MV-4-11 (cell line): ENCODE measurements at regions not wholly inside any gene's neighbourhood (a gene's known extent, or its start where the extent isn't known, plus 50 kb on each side); places are given as distances from the start of the nearest gene placed in this dataset.
"Not testable (repeated sequence)": the region's sequence is repeated elsewhere in the genome, so short reads cannot be mapped to it uniquely, and the experiment has no call there.

Experiments
- DNase-seq: peaks from one replicate; lab custom pipeline; 2025; lab: John Stamatoyannopoulos, UW

DNA sequence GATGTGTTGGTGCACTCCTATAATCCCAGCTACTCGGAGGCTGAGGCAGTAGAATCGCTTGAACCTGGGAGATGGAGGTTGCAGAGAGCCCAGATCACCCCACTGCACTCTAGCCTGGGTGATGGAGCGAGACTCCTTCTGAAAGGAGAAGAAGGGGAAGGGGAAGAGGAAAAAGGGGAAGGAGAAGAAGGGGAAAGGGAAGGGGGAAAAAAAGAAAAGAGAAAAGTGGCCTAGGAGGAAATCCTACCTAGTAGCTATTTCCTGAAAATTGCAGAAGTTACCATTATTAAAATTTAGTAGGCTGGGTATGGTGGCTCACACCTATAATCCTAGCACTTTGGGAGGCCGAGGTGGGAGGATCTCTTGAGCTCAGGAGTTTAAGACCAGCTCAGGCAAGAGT, 67.4 kb downstream of the ARRDC3 start:
- DNase-seq = peak; percentile 53

DNA sequence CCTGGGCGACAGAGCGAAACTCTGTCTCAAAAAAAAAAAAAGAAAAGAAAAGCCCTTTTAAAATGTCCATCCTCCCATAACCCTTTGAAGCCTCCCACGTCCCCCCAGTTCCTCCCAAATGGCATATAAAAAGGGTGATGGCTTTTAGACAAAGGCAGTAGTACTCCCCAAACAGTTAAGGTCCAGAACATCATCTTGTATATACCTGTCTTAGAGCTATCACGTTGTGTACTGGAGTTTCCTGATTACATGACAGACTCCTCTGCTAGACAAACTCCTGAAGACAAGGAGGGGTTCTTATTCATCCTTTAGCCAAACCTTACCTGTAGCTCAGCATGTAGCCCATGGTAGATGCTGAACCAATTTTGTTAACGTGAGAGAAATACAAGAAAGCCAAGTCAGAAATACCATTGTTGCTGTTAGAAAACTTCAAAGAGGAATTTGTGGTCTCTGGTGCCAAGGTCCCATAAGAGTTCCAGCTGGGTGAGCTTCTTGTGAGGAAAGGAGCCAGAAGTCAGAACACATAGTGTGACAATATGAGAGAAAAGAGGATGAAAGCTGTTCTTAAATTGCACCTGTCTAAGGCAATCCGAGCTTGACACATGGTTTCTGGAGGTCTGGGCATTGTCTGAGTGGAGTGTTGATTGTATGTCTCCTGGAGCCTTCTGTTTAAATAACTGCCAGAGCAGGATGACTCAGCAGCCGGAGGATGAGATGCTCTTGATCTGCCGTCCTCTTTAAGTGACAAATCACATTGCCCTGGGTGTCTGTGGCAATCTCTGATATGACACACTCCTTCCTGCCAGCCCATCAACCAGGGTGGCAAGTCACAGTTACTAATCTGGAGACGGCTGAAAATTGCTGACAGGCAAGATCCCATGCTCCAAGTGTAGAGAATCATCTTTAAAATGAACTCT, 69.1 kb downstream of the ARRDC3 start:
- DNase-seq = peak; percentile 98

DNA sequence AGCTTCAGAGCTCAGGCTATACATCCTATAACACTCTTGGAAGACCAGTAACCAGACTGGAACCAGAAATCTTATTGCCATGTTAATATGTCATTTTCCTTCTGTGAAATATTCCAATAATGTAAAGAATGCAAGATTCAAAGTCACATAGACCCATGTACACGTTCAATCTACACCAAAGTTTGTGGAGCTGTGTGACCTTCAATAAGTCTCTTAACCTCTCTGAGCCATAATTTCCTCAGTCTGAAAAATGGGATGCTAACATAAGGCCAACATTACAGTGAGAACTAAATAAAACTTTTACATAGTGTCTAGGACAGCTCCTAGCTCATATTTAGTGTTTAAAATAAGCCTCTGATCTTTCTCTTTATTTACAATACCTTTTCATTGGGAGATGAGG, 70.4 kb downstream of the ARRDC3 start:
- no peak for DNase-seq

DNA sequence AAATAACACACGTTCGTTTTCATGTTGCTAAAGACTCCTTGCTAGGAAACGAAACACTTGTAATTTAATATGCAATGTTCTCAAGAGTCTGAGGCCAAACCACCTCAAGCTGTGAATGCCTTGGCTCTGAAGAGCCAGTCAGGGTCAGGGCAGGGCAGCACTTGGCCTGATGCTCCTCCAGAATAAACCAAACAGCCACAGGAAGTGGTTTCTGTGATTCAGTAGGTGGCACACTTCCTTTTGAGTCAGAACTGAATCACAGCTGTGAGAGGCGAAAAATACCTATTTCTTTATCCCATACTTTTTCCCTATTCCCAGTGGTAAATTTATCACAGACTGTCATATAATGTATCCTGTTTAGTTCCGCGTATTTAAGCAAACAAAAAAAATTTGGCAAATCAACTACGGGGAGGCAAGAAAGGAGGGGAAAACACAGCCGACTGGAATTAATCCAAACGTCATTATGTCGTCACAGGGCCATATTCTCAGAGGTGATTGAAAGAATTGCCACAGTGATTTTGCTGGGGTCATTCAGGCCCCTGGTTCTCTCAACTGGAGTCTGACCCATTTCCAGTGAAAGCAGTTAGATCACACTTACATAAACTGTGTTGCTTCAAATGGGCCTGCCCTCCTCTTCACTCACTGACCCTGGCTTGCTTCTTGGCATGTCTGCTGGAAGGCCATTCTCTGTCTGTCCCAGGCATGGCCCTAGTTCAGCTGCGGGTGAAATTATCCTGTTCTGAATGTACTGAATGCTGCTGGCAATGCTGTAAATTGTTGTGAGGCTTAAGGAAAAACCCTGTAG, 71.2 kb downstream of the ARRDC3 start:
- DNase-seq = peak; percentile 89

DNA sequence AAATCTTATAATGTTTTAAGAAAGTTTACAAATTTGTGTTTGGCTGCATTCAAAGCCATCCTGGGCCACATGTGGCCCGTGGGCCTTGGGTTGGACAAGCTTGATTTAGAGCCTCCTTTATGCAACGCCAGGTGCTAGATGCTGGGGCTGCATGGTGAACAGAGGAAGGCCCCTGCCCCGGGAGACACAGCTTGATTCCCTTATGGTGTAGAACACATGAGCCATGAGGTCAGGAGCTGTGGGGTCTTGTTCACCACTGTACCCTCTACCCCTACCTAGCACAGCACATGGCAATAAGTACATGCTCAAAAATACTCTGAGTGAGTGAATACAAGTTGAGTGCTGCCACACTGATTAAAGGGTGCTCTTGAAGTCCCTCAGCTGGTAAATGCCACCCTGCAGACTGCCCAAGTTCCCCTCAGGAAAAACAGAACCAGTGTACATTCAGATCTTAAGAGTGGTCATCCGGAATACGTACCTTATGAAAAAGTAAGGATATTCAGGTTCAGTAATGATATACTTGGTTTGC, 71.9 kb downstream of the ARRDC3 start:
- DNase-seq = no peak

DNA sequence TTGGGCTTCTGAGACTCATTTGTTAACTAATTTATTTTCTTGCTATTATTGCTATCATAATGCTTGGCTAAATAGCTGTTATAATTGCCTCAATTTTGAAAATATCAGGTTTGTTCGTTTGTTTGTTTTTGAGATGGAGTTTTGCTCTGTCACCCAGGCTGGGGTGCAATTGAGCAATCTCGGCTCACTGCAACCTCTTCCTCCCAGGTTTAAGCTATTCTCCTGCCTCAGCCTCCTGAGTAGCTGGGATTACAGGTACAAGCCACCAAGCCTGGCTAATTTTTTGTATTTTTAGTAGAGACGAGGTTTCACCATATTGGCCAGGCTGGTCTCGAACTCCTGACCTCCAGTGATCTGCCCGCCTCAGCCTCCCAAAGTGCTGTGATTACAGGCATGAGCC, 75.0 kb downstream of the ARRDC3 start:
- DNase-seq = not testable (repeated sequence)

DNA sequence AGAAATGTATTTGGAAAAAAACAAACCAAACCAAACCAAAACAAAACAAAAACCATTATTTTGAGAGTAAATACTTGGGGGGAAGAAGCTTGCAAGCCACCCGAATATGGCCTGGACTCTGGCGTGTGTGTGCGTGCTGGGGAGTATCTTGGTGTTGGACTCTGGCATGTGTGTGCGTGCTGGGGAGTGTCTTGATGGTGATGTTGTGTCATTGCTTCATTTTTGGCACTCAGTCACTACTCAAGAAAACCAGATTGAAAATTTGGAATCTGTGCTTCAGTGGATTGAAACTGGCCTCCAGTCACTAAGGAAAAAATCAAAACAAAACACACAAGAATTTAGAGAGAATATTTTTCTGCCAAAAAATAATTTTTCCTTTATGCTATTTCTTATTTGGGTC, 76.1 kb downstream of the ARRDC3 start:
- no peak for DNase-seq

DNA sequence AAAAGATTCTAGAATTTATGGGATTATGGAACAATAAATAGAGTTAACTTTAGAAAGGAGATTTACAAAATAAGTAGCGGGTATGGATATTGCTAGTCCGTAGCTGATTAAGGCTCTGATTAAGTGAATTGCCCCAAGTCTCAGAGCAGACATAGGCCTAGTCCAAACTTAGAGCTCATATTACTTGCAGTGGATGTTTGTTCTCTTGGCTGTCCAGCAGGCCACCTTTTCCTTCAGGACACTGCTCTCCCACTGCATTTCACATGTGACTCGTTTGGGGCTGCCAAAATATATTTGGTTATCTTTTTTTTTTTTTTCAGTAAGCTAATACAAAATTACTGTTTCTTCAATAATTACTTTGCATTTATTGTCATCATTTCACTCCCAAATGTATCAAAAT, 76.6 kb downstream of the ARRDC3 start:
- DNase-seq = no peak

DNA sequence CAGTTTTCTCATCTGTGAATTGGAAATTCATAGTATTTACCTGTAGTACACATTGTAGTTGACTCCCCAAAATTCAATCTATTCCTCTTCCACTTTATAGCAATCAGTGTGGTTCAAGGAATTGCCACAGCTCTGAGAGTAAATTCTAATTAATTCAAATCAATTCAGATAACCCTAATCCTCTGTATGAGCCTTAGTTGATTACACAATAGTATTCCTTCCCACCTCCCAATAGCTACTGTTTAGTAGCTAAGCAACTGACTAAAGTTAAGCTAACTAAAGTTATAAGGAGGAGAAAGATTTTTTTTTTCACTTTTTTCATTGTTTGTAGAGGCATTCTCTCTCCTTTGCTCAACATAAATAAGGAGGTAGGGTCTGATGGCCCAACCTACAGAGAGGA, 77.5 kb downstream of the ARRDC3 start:
- DNase-seq = no peak

DNA sequence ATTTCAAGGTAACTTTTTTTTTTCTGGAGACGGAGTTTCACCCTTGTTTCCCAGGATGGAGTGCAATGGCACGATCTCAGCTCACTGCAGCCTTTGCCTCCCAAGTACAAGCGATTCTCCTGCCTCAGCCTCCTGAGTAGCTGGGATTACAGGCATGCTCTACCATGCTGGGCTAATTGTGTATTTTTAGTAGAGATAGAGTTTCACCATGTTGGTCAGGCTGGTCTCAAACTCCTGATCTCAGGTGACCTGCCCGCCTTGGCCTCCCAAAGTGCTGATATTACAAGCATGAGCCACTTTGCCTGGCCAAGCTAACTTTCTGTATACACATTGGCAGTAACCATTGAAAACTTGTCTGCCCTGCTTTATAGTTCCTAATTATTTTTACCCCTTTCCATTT, 79.1 kb downstream of the ARRDC3 start:
- DNase-seq = not testable (repeated sequence)

DNA sequence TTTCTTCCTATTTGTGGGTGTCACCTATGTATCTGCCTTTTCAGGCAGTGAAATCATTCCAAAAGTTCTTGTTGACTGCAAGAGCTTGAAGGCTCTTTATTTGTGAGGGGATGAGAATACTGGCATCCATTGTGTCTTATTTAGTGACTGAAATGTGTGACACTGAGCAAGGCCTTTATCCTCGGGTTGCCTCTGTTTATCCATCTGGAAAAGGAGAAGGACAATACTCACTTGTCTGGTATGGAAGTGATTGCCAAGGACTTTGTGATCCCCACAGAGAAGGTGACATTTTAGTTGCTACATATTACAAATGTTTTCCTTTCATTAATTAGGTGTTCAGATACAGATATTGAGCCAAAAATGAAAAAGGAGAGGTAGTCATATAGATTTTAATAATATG, 80.2 kb downstream of the ARRDC3 start:
- no peak for DNase-seq

DNA sequence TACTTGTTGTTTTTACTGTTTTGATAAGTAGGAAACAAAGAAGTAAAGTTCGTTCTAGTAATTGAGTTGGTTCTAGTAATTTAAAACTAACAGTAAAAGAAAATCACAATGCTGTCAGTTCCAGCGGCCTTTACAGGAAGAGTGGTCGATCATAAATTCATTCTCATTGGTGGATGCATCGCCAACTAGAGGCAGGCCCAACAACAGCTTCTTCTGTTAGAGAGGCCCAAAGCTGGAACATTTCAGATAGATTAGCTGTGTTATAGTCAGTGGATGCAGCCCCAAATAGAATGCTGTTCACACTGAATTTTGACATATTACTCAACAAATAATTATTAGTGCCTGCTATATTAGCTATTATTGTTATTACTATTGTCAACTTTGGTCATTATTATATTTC, 80.8 kb downstream of the ARRDC3 start:
- no peak for DNase-seq

DNA sequence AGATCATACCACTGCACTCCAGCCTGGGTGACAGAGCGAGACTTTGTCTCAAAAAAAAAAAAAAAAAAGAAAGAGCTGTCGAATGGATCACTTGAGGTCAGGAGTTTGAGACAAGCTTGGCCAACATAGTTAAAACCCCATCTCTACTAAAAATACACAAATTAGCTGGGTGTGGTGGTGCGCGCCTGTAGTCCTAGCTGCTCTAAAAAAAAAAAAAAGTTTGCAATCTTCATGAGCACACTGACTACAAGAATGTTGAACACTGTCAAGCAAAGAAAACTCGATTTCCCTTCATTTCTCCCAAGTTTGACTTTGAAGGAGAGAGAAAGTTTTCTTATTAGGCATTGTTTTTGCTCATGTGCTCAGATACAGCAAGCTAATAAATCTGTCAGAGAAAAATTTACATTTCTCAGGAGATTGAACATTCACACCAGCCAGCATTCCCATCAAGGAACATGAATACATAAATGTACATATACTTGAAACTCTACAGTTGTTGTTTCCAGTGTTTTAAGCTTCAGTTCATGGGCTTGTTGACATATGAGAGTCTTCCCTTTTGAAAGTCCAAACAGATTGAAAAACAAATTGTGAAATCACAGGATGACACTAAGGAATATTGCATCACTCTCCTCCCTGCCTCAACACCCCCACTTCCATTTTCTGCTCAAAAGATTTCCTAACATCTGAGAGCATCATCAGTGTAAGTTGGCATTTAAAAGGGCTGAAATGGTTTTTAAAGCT, 81.8 kb downstream of the ARRDC3 start:
- DNase-seq = peak; percentile 61

DNA sequence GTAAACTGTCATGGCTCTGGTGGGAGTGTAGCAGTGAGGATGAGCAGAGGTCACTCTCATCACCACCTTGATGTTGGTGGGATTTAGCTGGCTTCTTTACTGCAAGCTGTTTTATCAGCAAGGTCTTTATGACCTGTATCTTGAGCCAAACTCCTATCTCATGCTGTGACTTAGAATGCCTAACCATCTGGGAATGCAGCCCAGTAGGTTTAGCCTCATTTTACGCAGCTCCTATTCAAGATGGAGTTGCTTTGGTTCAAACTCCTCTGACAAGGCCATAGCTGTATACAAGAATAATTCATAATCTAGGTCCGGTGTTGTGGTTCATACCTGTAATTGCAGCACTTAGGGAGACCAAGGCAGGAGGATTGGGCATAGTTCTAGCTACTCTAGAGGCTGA, 85.1 kb downstream of the ARRDC3 start:
- no peak for DNase-seq

DNA sequence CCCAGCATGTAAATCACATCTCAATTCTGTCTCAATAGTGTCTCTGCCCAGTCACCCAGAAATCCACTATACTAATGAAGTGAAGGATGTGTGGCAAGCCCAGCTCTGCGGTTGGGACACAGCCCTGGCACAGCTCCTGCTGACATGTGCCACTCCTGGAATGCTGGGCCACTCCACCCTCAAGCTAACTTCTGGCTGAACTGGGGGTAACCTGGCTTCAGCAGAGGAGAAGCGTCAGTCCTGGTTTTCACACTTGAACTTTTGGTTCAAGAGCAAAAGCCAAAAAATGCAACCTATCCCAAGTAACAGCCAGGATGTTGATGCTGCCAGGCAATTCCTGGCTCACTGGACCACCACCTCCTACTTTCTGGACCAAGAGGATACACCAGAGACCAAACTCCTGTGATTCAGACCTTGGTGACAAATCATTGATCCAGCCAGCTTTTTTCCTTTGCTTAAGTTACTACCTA, 86.4 kb downstream of the ARRDC3 start:
- DNase-seq = no peak

DNA sequence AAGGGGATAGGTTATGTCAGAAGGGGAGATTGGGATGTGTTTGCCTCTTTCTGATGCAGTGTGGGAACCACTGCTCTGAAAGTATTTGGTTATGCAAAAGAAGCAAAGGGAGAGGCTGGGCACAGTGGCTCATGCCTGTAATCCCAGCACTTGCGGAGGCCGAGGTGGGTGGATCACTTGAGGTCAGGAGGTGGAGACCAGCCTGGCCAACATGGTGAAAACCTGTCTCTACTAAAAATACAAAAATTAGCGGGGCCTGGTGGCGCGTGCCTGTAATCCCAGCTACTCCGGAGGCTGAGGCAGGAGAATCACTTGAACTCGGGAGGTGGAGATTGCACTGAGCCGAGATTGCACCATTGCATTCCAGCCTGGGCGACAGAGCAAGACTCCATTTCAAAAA, 87.0 kb downstream of the ARRDC3 start:
- not testable (repeated sequence) for DNase-seq

DNA sequence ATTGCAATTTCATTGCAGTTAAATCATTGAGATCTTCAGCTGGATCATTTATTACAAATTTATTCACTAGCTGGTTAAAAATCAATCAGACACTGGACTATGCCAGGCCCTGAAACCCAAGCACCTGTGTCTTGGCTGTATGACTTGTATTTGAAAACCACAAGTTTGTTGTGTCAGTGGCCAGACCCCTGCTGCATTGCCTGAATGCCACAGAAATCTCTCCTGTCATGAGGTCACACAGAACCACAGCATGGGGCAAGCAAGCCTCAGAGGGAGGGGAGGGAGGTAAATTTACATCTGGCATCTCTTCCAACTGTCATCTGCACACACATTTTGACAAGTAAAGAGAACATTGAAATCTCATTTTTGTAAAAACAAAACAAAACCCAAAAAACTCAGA, 90.0 kb downstream of the ARRDC3 start:
- DNase-seq = peak; percentile 75

DNA sequence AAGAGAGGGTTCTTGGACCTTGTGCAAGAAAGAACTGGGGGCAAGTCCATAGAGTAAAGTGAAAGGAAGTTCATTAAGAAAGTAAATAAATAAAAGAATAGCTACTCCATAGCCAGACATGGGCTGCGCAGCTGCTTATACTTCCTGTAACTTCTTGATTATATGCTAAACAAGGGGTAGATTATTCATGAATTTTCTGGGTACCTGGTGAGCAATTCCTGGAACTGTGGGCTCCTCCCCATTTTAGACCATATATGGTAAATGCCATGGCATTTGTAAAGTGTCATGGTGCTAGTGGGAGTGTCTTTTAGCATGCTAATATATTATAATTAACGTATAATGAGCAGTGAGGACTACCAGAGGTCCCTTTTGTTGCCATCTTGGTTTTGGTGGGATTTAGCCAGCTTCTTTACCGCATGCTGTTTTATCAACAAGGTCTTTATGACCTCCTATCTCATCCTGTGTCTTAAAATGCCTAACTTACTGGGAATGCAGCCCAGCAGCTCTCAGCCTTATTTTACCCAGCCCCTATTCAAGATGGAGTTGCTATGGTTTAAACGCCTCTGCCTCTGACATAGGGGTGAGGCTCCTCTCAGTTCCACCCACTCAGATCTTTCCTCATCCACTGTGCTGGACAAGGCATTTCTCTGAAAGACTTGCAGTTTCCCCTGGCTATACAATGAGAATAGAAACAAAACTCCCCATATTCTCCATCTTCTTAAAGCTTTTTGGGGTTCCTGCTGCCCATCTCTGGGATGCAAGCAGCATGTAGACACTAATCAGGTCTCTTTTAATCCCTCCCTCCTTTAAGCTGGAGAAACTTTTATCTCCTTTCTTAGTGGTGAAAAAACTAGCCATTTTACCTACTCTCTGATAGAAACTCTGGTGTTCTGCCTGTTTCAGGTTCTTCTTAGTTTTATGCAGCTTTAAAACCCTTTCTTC, 91.2 kb downstream of the ARRDC3 start:
- no peak for DNase-seq

DNA sequence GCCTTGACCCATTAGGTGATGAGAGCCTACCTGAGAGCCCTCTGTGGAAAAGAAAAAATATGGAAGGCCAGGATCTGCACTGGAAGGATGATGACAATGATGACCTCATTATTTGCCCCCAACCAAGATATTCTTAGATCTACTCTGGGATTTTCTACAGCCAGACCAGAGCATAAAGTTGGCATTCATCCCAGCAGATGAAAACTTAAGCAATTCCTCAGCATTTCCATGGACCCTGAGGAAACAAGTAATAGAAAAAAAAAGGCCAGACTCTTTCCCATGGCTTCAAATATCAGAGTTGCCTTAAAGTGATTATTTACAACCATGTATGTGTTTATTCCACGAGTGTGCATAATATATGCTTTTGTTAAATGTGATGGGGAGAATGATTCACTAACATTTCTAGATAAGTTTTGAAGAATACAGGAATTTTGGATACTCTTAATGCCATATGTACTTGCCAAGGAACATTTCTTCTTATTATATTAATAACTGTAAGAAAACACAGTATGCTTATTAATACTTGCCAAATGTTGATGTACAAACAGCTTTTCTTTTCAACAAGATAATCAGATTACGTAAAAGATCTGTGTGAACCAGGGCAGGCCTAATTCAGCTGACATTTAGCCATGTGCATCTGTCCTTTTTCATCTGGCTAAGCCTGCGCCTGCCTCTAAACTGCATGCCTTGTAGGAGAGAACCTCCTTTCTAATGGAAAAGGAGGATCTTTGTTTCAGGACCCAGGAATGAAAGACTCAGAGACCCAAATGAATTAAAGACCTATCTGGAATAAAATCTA, 94.8 kb downstream of the ARRDC3 start:
- no peak for DNase-seq

DNA sequence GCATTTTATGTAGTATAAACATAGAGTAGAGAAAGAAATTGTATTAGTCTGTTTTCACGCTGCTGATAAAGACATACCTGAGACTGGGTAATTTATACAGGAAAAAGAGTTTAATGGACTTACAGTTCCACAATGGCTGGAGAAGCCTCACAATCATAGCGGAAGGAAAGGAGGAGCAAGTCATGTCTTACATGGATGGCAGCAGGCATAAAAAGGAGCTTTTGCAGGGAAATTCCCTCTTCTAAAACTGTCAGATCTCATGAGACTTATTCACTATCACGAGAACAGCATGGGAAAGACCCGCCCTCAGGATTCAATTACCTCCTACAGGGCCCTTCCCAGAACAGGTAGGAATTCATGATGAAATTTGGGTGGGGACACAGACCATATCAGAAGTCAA, 98.1 kb downstream of the ARRDC3 start:
- DNase-seq = not testable (repeated sequence)
